B cell (primary cell): ENCODE measurements at regions not wholly inside any gene's neighbourhood (a gene's known extent, or its start where the extent isn't known, plus 50 kb on each side); places are given as distances from the start of the nearest gene placed in this dataset.

Experiments used
- ATAC-seq: fragments of 200-7000 bp; cut with Tn5 transposase; one replicate; pipeline ENCODE4 v1.10.0; 2021; ENCODE audit warnings: low read depth, mild to moderate bottlenecking, moderate number of reproducible peaks, moderate library complexity
- CTCF ChIA-PET: fragments of 350-600 bp; sonication (Branson Sonifier 250); formaldehyde crosslinking; loops from one replicate; lab custom pipeline; 2021; ENCODE audit warnings: antibody characterized with exemption, inconsistent platforms; lab: Charles Lee
- POLR2A ChIA-PET: fragments of 350-600 bp; sonication (Branson Sonifier 250); formaldehyde crosslinking; loops from one replicate; lab custom pipeline; 2021; ENCODE audit warnings: antibody characterized with exemption; lab: Charles Lee
- DNase-seq: peaks from one replicate; pipeline ENCODE4 v3.0.0; 2013
- H2AFZ ChIP-seq: 2 replicates; pipeline ENCODE4 v1.6.1; 2012; ENCODE audit warnings: mild to moderate bottlenecking, low read depth, low read length; ENCODE audit not compliant: insufficient read depth, poor library complexity, severe bottlenecking
- H3K27ac ChIP-seq, 2 donors: 1 replicate in 1 of 2; 2 replicates in 1 of 2; pipeline ENCODE4 v1.5.1; 2012 to 2013; ENCODE audit warnings: low read length in 2 of 2, mild to moderate bottlenecking in 2 of 2, moderate library complexity in 1 of 2
- H3K27me3 ChIP-seq, 4 experiments: fragments of 200-600 bp in 1 of 4; sonication (generic) in 1 of 4; replicated peaks in 1 of 4; 1 replicate in 2 of 4; 2 replicates in 2 of 4; pipeline versions ENCODE4 v1.6.1 to v1.7.0; 2013 to 2016; ENCODE audit warnings: low read length in 3 of 4, mild to moderate bottlenecking in 2 of 4, mixed read lengths in 1 of 4, moderate library complexity in 1 of 4; ENCODE audit not compliant: insufficient read depth in 4 of 4, control insufficient read depth in 3 of 4; ENCODE audit errors: control extremely low read depth in 1 of 4
- H3K36me3 ChIP-seq, 2 experiments: replicated peaks in 1 of 2; 1 replicate in 1 of 2; 2 replicates in 1 of 2; pipeline versions ENCODE4 v1.6.1 to v1.7.1; 2013; ENCODE audit warnings: low read length in 1 of 2; ENCODE audit not compliant: insufficient read depth in 2 of 2, control insufficient read depth in 1 of 2; ENCODE audit errors: control extremely low read depth in 1 of 2, extremely low read depth in 1 of 2
- H3K4me1 ChIP-seq, 2 donors: fragments of 200-600 bp in 1 of 2; sonication (generic) in 1 of 2; 1 replicate in 1 of 2; 2 replicates in 1 of 2; pipeline versions ENCODE4 v1.5.1 to v1.6.1; 2013 to 2017; ENCODE audit warnings: low read length in 2 of 2; ENCODE audit not compliant: control insufficient read depth in 2 of 2, insufficient read depth in 2 of 2
- H3K4me2 ChIP-seq: replicated peaks from 2 replicates; pipeline ENCODE3; 2012; ENCODE audit warnings: mild to moderate bottlenecking, low read depth, low read length; ENCODE audit not compliant: poor library complexity, severe bottlenecking
- H3K4me3 ChIP-seq, 5 experiments: fragments of 200-600 bp in 1 of 5; sonication (generic) in 1 of 5; 1 replicate in 3 of 5; 2 replicates in 2 of 5; pipeline versions ENCODE4 v1.5.1 to v1.7.0; 2011 to 2016; ENCODE audit warnings: low read length in 4 of 5, mild to moderate bottlenecking in 4 of 5, low read depth in 2 of 5, control low read depth in 1 of 5, moderate library complexity in 1 of 5; ENCODE audit not compliant: insufficient read depth in 1 of 5; ENCODE audit errors: control extremely low read depth in 1 of 5, extremely low read depth in 1 of 5
- H3K79me2 ChIP-seq: fragments of 200-600 bp; sonication (generic); one replicate; pipeline ENCODE4 v1.6.0; 2016; ENCODE audit warnings: low read length; ENCODE audit not compliant: control insufficient read depth, insufficient read depth
- H3K9ac ChIP-seq: fragments of 200-600 bp; sonication (generic); 2 replicates; pipeline ENCODE4 v1.6.1; 2017; ENCODE audit warnings: mild to moderate bottlenecking, low read length, moderate library complexity
- H3K9me3 ChIP-seq, 3 donors: one replicate each; pipeline versions ENCODE4 v1.6.1 to v1.7.1; 2013; ENCODE audit warnings: low read length in 2 of 3; ENCODE audit not compliant: control insufficient read depth in 2 of 3, insufficient read depth in 1 of 3; ENCODE audit errors: control extremely low read depth in 1 of 3
- H4K20me1 ChIP-seq: 2 replicates; pipeline ENCODE4 v1.6.0; 2012; ENCODE audit warnings: mild to moderate bottlenecking, low read length; ENCODE audit not compliant: insufficient read depth, control insufficient read depth, poor library complexity, severe bottlenecking
- H3K27ac Mint-ChIP-seq: one replicate; pipeline ENCODE4 v1.8.0; 2021; ENCODE audit warnings: mixed read lengths
- H3K27me3 Mint-ChIP-seq: one replicate; pipeline ENCODE4 v1.8.0; 2021; ENCODE audit warnings: mixed read lengths
- H3K4me1 Mint-ChIP-seq: one replicate; pipeline ENCODE4 v1.8.0; 2021; ENCODE audit warnings: mixed read lengths
- H3K4me3 Mint-ChIP-seq: one replicate; pipeline ENCODE4 v1.8.0; 2021; ENCODE audit warnings: mixed read lengths
- H3K9me3 Mint-ChIP-seq: one replicate; pipeline ENCODE4 v1.8.0; 2022; ENCODE audit warnings: mixed read lengths; ENCODE audit not compliant: insufficient read depth
- EZH2 ChIP-seq: IDR thresholded peaks from 2 replicates; pipeline ENCODE4 v1.6.1; 2012; ENCODE audit warnings: borderline replicate concordance, low read depth, mild to moderate bottlenecking, moderate library complexity, low read length; ENCODE audit not compliant: insufficient read depth, poor library complexity, severe bottlenecking
- WGBS: methylation state at CpG from one replicate; pipeline ENCODE4 v1.1.5; 2013; ENCODE audit warnings: missing lambda C conversion rate; ENCODE audit not compliant: insufficient coverage; 5-methylcytosine and 5-hydroxymethylcytosine counted together
- intact Hi-C: fragments of 100-400 bp; cut with micrococcal nuclease; formaldehyde crosslinking; loops from one replicate; pipeline ENCODE4 v1.10.0; 2022
- TF ChIP-seq, protein P1 (sequence below): fragments of 200-600 bp; IDR thresholded peaks from one replicate; pipeline ENCODE4 v1.8.0; 2022; ENCODE audit warnings: antibody characterized with exemption, mild to moderate bottlenecking

DNA sequence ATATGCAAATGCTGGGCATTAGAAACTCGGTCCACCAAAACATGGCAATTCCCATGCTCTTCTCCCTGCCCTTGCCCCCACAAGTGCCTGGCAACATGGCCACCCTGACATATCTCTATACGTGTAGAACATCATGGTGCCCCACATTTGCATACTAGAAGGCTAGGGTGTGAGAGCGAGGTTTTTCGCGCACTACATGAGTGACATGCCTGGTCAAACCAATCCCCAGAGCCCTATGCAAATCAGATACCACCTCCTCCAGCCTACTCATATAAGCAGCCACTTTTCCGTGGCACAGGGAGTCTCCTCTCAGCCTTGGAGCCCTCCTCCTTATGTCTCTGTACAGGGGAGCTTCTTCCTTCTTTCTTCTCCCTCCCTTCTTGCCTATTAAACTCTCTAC is 296.1 kb upstream of the GULP1 start:
- ATAC-seq (no peak), DNase-seq (no peak)
- no peaks in the 10 kb centered on the region for H3K27me3 Mint-ChIP-seq
- intact Hi-C loops, result no loop called here
- no peak overlapping the region for H3K9ac ChIP-seq
- H3K79me2 ChIP-seq, result no peaks in the 10 kb centered on the region
- POLR2A ChIA-PET, result no interaction called here
- no peaks in the 10 kb centered on the region for H3K27me3 ChIP-seq
- no peak overlapping the region for H3K4me3 ChIP-seq
- H3K4me3 Mint-ChIP-seq, result no peak overlapping the region
- no peaks in the 10 kb centered on the region for H4K20me1 ChIP-seq
- TF ChIP-seq, protein P1, sequence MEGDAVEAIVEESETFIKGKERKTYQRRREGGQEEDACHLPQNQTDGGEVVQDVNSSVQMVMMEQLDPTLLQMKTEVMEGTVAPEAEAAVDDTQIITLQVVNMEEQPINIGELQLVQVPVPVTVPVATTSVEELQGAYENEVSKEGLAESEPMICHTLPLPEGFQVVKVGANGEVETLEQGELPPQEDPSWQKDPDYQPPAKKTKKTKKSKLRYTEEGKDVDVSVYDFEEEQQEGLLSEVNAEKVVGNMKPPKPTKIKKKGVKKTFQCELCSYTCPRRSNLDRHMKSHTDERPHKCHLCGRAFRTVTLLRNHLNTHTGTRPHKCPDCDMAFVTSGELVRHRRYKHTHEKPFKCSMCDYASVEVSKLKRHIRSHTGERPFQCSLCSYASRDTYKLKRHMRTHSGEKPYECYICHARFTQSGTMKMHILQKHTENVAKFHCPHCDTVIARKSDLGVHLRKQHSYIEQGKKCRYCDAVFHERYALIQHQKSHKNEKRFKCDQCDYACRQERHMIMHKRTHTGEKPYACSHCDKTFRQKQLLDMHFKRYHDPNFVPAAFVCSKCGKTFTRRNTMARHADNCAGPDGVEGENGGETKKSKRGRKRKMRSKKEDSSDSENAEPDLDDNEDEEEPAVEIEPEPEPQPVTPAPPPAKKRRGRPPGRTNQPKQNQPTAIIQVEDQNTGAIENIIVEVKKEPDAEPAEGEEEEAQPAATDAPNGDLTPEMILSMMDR, result no peak
- no peak for TF ChIP-seq EZH2
- peaks cover 2 to 8% of the 10 kb centered on the region in 2 donors for H3K4me1 ChIP-seq
- H3K27ac ChIP-seq, result no peak overlapping the region
- 87% methylated on average over 6 of the region's 6 CpGs for WGBS
- H2AFZ ChIP-seq, result no peak overlapping the region
- no peaks in the 10 kb centered on the region for H3K9me3 Mint-ChIP-seq
- no peak overlapping the region for H3K27ac Mint-ChIP-seq
- no peaks in the 10 kb centered on the region for H3K4me1 Mint-ChIP-seq
- no peaks in the 10 kb centered on the region for H3K36me3 ChIP-seq
- H3K9me3 ChIP-seq, result peaks cover 0 to 3% (median 0%) of the 10 kb centered on the region in 3 donors
- H3K4me2 ChIP-seq, result no peak overlapping the region
- CTCF ChIA-PET, result no interaction called here

DNA sequence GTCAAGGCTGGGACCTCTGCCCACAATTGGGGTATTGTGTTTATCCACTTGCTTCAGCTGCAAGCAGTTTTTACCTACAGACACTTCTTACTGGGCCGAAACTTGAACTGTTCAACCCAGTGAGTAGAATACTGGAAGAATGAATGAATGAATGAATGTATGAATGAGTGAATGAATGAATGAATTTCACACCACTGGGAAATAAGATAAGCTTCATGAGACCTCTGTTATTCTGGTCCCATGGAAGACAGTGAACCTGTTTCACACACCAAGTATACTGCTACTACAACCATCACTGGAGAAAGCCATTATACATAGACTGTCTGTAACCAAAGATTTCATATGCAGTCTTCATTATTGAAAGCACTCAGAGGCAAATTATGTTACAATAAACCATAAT is 295.0 kb upstream of the GULP1 start:
- ATAC-seq (no peak), DNase-seq (no peak)
- POLR2A ChIA-PET, result no interaction called here
- no peak overlapping the region for H3K4me3 ChIP-seq
- peaks cover 2 to 8% of the 10 kb centered on the region in 2 donors for H3K4me1 ChIP-seq
- H3K4me3 Mint-ChIP-seq, result no peak overlapping the region
- H3K4me1 Mint-ChIP-seq, result no peaks in the 10 kb centered on the region
- no peaks in the 10 kb centered on the region for H3K27me3 ChIP-seq
- H3K27ac ChIP-seq, result no peak overlapping the region
- H3K36me3 ChIP-seq, result no peaks in the 10 kb centered on the region
- H3K9me3 ChIP-seq, result peaks cover 0 to 3% (median 0%) of the 10 kb centered on the region in 3 donors
- CTCF ChIA-PET, result no interaction called here
- H3K27ac Mint-ChIP-seq, result no peak overlapping the region
- WGBS, result no CpG with 5 or more reads among the region's 1 CpG
- H3K9ac ChIP-seq, result no peak overlapping the region
- H3K79me2 ChIP-seq, result no peaks in the 10 kb centered on the region
- no peak overlapping the region for H3K4me2 ChIP-seq
- H3K27me3 Mint-ChIP-seq, result no peaks in the 10 kb centered on the region
- no peaks in the 10 kb centered on the region for H3K9me3 Mint-ChIP-seq
- H4K20me1 ChIP-seq, result no peaks in the 10 kb centered on the region
- no peak overlapping the region for H2AFZ ChIP-seq
- intact Hi-C loops, result no loop called here
- TF ChIP-seq EZH2, result no peak
- TF ChIP-seq, protein P1, result no peak
